Mesothelial cell of epicardium (in vitro differentiated cells): ENCODE measurements at regions not wholly inside any gene's neighbourhood (a gene's known extent, or its start where the extent isn't known, plus 50 kb on each side); places are given as distances from the start of the nearest gene placed in this dataset. TPM values are rescaled to one million over a fixed set of nuclear protein-coding genes. Genes with fewer than 3 reads are reported as not detected.

ENCODE experiments used
- DNase-seq, 2 experiments: peaks; one replicate each; pipeline ENCODE4 v3.0.0; 2021; ENCODE audit warnings: low spot score in 2 of 2; ENCODE audit not compliant: unreplicated experiment in 2 of 2
- H3K27ac Mint-ChIP-seq: 2 replicates; pipeline ENCODE4 v1.8.0; 2021; ENCODE audit warnings: mixed read lengths
- H3K27me3 Mint-ChIP-seq: 2 replicates; pipeline ENCODE4 v1.8.0; 2021; ENCODE audit warnings: low read depth, mixed read lengths
- H3K36me3 Mint-ChIP-seq: 2 replicates; pipeline ENCODE4 v1.8.0; 2021; ENCODE audit warnings: mixed read lengths
- H3K4me1 Mint-ChIP-seq: 2 replicates; pipeline ENCODE4 v1.8.0; 2021; ENCODE audit warnings: mixed read lengths
- H3K4me3 Mint-ChIP-seq: 2 replicates; pipeline ENCODE4 v1.8.0; 2021; ENCODE audit warnings: mild to moderate bottlenecking, moderate library complexity, mixed read lengths
- H3K9me3 Mint-ChIP-seq: 2 replicates; pipeline ENCODE4 v1.8.0; 2021; ENCODE audit warnings: mixed read lengths
- microRNA-seq: library from miRNA; unstranded; fragments of <30 nt; microRNA quantifications from one replicate; pipeline ENCODE4 v1.2.0, GENCODE V29; 2021; ENCODE audit warnings: inconsistent platforms, mixed read lengths
- TF ChIP-seq, protein P1 (sequence below): fragments of 200-600 bp; sonication (generic); IDR thresholded peaks from one replicate; pipeline ENCODE4 v1.5.0; 2021; ENCODE audit warnings: antibody characterized with exemption; ENCODE audit not compliant: unreplicated experiment

DNA sequence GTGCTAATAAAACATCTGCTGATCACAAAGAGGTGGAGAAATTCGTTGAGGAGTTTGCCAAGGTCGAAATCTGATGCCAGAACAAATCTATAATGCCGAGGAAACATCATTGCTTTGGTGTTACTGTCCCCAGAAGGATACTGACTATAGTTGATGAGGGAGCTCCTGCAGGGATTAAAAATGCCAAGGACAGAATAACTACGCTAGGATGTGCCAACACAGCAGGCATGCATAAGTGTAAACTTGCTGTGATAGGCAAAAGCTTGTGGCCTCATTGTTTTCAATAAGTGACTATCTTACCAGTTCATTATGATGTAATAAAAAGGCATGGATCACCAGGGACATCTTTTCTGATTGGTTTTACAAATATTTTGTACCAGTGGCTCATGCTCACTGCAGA is 66.8 kb upstream of the ADCY2 start:
- Mint-ChIP-seq H3K4me1 (peaks cover 16% of the 10 kb centered on the region), H3K9me3 (no peaks in the 10 kb centered on the region), H3K27ac (no peak overlapping the region), H3K36me3 (no peaks in the 10 kb centered on the region), H3K4me3 (no peak overlapping the region), H3K27me3 (no peaks in the 10 kb centered on the region)
- TF ChIP-seq, protein P1, sequence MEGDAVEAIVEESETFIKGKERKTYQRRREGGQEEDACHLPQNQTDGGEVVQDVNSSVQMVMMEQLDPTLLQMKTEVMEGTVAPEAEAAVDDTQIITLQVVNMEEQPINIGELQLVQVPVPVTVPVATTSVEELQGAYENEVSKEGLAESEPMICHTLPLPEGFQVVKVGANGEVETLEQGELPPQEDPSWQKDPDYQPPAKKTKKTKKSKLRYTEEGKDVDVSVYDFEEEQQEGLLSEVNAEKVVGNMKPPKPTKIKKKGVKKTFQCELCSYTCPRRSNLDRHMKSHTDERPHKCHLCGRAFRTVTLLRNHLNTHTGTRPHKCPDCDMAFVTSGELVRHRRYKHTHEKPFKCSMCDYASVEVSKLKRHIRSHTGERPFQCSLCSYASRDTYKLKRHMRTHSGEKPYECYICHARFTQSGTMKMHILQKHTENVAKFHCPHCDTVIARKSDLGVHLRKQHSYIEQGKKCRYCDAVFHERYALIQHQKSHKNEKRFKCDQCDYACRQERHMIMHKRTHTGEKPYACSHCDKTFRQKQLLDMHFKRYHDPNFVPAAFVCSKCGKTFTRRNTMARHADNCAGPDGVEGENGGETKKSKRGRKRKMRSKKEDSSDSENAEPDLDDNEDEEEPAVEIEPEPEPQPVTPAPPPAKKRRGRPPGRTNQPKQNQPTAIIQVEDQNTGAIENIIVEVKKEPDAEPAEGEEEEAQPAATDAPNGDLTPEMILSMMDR: no peak
- no peak for DNase-seq

DNA sequence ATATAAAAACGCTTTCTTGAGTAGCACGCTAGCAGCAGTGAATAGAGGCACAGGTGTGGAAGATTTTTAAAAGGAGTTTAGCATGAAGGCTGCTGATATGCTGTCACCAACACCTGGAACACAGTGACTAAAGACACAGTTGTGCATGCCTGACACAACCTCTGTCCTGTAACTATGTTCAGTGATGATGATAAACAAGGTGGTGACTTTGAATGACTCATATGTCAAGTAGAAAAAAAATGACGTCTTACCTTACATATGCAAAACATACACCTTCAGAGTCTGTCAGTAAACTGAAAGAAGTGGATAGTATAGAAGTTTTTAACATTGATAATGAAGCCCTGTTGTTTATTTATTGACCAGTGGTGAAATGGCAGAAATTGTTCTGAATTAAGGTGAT is 66.2 kb upstream of the ADCY2 start:
- no peak overlapping the region for H3K4me3 Mint-ChIP-seq
- TF ChIP-seq, protein P1: no peak
- peaks cover 16% of the 10 kb centered on the region for H3K4me1 Mint-ChIP-seq
- H3K27me3 Mint-ChIP-seq: no peaks in the 10 kb centered on the region
- no peak overlapping the region for H3K27ac Mint-ChIP-seq
- no peak for DNase-seq
- H3K36me3 Mint-ChIP-seq: no peaks in the 10 kb centered on the region
- peaks cover 3% of the 10 kb centered on the region for H3K9me3 Mint-ChIP-seq

DNA sequence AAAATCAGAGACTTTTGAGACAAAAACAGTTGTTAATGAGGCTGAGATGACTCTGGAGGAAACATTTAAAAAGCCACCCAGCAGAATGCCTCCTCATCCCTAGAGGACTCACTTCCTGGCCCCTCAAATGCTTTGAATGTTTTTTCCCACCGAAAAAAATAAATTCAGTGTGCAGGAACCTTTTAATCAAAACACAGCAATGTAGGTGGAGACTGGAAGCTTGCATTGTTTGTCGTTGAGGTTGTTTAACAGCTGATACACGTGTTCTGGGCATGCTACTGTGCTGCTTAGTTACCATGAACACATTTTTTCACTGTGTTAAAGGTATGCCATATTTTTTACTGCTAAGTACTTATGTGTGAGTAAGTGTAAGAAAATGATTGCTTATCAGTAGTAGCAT is 65.7 kb upstream of the ADCY2 start:
- TF ChIP-seq, protein P1: no peak
- Mint-ChIP-seq H3K4me1 (peaks cover 16% of the 10 kb centered on the region), H3K27ac (no peak overlapping the region), H3K27me3 (no peaks in the 10 kb centered on the region), H3K9me3 (peaks cover 5% of the 10 kb centered on the region), H3K4me3 (no peak overlapping the region), H3K36me3 (no peaks in the 10 kb centered on the region)
- DNase-seq: no peak

DNA sequence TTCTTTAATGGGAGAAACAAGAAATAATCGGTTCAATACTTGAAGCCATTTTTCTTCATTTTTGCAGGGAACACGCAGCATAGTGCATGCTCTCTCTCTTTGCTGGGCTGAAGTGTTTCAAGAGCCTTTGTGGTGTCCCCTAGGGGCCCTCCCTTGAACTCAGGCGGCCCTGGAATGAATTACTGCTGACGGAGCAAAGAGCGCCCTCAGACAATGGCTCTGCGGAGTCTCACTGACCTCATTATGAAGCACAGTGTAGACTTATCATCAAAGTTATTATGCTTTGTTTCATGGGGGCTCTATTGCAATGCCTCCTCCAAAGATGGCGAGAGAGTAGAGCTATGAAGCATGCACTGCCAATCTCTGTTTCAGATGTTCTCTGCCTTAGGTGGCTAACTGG is 64.8 kb upstream of the ADCY2 start:
- no peak overlapping the region for H3K27ac Mint-ChIP-seq
- DNase-seq: no peak
- no peaks in the 10 kb centered on the region for H3K27me3 Mint-ChIP-seq
- no peak overlapping the region for H3K4me3 Mint-ChIP-seq
- peaks cover 16% of the 10 kb centered on the region for H3K4me1 Mint-ChIP-seq
- TF ChIP-seq, protein P1: no peak
- H3K36me3 Mint-ChIP-seq: no peaks in the 10 kb centered on the region
- peaks cover 5% of the 10 kb centered on the region for H3K9me3 Mint-ChIP-seq

Small RNA genes in the stretch of these regions (microRNA-seq; reads per million reads assigned to microRNA genes)
- gene MIR4278: not detected
